ENCODE measurements at regions not wholly inside any gene's neighbourhood (a gene's known extent, or its start where the extent isn't known, plus 50 kb on each side); places are given as distances from the start of the nearest gene placed in this dataset.

- TF ChIP-seq CTCF (IDR thresholded peaks at IDR 0.05; ENCODE audit: low read length), result no peak
- TF ChIP-seq EZH2 (IDR thresholded peaks at IDR 0.05; ENCODE audit: borderline replicate concordance, low read length), result no peak
Measured at GRCh38 chr2:49207204-49207603, 52.9 kb upstream of the FSHR start.

Data from OCI-LY1 (cell line).